ENCODE measurements at regions not wholly inside any gene's neighbourhood (a gene's known extent, or its start where the extent isn't known, plus 50 kb on each side); places are given as distances from the start of the nearest gene placed in this dataset.

DNA sequence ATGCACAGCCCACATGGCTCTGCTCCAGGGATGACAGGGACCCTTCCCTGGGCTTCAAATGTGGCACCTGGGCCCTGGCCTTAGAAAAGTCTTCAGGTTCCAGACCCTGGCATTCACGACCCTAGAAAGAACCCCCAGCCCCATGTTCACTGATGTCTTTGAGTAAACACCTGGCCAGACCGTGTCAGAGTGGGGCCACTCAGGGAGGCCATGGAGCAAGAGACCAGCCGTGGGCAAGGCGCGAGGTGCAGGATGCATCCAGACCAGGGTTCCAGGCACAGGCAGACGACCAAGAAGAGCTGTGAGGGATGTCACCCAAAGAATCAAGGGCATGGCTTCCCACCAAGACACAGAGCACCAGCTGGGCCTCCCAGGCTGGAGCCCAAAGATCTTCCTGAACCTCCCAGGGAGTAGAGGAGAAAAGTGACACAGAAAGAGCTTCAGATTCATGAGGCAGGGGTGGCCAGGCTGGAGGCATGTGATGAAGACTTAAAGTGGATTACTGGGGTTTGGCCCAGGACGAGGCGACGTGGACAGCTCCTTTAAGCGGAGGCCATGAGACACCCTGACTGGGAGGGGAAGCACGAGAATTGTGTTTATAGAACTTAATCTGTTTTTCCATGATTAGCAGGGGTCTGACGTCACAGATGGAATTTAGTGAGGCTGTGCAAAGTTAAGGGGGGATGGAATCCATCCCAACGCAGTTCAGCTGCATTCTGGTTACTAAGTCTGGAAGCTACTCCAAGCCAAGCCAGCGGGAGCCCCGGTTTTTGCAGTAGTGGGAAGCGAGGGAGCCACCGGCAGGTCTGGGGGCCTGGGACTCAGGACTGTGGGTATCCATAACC, 61.6 kb downstream of the ARL6IP4 start:
- 84% methylated on average over 17 of the region's 17 CpGs for WGBS
- H3K9me3 ChIP-seq (ENCODE audit: control insufficient read depth in 2 of 2, insufficient read depth in 1 of 2, low read length in 1 of 2) = no peaks in the 10 kb centered on the region
- no peaks in the 10 kb centered on the region for H3K27me3 ChIP-seq (ENCODE audit: control insufficient read depth in 2 of 2, insufficient read depth in 1 of 2, low read length in 1 of 2)
- no peak for DNase-seq (ENCODE audit: low read depth in 6 of 9, low spot score in 9 of 9)
- peak overlapping the region; percentile 93 to 99 for H3K27ac ChIP-seq (ENCODE audit: low read depth in 1 of 2, low read length in 1 of 2)
- peaks cover 29 to 85% of the 10 kb centered on the region in 2 donors for H3K36me3 ChIP-seq (ENCODE audit: control insufficient read depth in 2 of 2, insufficient read depth in 2 of 2, low read length in 1 of 2)
- H3K4me3 ChIP-seq (ENCODE audit: low read length in 2 of 2) = peak overlapping the region; percentile 14 to 43
- H3K4me1 ChIP-seq (ENCODE audit: control insufficient read depth in 2 of 2, insufficient read depth in 2 of 2, low read length in 2 of 2) = peaks cover 76 to 92% of the 10 kb centered on the region in 2 donors

- 18% methylated on average over 3 of the region's 3 CpGs for WGBS
- Histone ChIP-seq H3K27me3 (ENCODE audit: control insufficient read depth in 2 of 2, insufficient read depth in 1 of 2, low read length in 1 of 2) (no peaks in the 10 kb centered on the region), H3K9me3 (ENCODE audit: control insufficient read depth in 2 of 2, insufficient read depth in 1 of 2, low read length in 1 of 2) (no peaks in the 10 kb centered on the region), H3K4me3 (ENCODE audit: low read length in 2 of 2) (peak overlapping the region in 1 of 2 donors; percentile 14), H3K4me1 (ENCODE audit: control insufficient read depth in 2 of 2, insufficient read depth in 2 of 2, low read length in 2 of 2) (peaks cover 78 to 93% of the 10 kb centered on the region in 2 donors), H3K36me3 (ENCODE audit: control insufficient read depth in 2 of 2, insufficient read depth in 2 of 2, low read length in 1 of 2) (peaks cover 35 to 82% of the 10 kb centered on the region in 2 donors), H3K27ac (ENCODE audit: low read depth in 1 of 2, low read length in 1 of 2) (peak overlapping the region; percentile 93 to 99)
- DNase-seq (ENCODE audit: low read depth in 6 of 9, low spot score in 9 of 9) = peak; percentile 68 to 94 (median 80)
These were observed 60.6 kb downstream of the ARL6IP4 start for GRCh38 chr12:123041042-123041531.

DNA sequence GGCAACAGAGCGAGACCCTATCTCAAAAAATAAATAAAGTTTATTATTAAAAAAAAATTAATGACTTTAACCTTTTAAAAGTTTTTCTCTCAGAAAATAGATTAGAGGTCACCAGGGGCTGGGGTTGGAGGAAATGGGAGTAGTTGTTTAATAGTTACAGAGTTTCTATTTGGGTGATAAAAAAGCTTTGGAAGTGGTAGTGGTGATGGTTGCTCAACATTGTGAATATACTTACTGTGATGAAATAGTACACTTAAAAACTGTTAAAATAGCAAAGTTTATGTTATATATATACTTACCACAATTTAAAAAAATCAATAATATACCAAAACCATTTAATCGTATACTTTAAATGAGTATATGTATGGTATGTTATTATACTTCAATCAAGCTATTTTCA, 59.6 kb downstream of the ARL6IP4 start:
- Histone ChIP-seq H3K27ac (ENCODE audit: low read depth in 1 of 2, low read length in 1 of 2) (peak overlapping the region in 1 of 2 donors; percentile 99), H3K36me3 (ENCODE audit: control insufficient read depth in 2 of 2, insufficient read depth in 2 of 2, low read length in 1 of 2) (peaks cover 39 to 80% of the 10 kb centered on the region in 2 donors), H3K4me1 (ENCODE audit: control insufficient read depth in 2 of 2, insufficient read depth in 2 of 2, low read length in 2 of 2) (peaks cover 77 to 93% of the 10 kb centered on the region in 2 donors), H3K9me3 (ENCODE audit: control insufficient read depth in 2 of 2, insufficient read depth in 1 of 2, low read length in 1 of 2) (peaks cover 0 to 4% of the 10 kb centered on the region in 2 donors), H3K27me3 (ENCODE audit: control insufficient read depth in 2 of 2, insufficient read depth in 1 of 2, low read length in 1 of 2) (no peaks in the 10 kb centered on the region), H3K4me3 (ENCODE audit: low read length in 2 of 2) (no peak overlapping the region)
- WGBS = 94% methylated on average over 2 of the region's 2 CpGs
- DNase-seq (ENCODE audit: low read depth in 6 of 9, low spot score in 9 of 9) = no peak

DNA sequence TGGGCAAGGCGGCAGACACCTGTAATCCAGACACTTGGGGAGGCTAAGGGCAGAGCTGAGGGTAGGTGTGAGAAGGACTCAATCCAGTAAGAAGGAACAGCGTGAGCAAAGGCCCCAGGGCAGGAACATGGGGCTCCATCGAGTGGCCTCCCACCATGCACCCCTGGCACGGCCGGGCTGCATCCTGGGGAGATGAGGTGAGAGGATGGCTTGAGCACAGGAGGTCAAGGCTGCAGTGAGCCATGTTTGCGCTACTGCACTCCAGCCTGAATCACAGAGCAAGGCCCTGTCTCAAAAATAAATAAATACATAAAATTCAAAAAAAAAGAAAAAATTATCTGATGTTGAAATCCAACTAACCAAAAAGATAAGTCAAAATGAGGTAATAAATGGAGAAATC, 58.5 kb downstream of the ARL6IP4 start:
- Histone ChIP-seq H3K9me3 (ENCODE audit: control insufficient read depth in 2 of 2, insufficient read depth in 1 of 2, low read length in 1 of 2) (peaks cover 0 to 4% of the 10 kb centered on the region in 2 donors), H3K4me3 (ENCODE audit: low read length in 2 of 2) (no peak overlapping the region), H3K36me3 (ENCODE audit: control insufficient read depth in 2 of 2, insufficient read depth in 2 of 2, low read length in 1 of 2) (peaks cover 47 to 83% of the 10 kb centered on the region in 2 donors), H3K4me1 (ENCODE audit: control insufficient read depth in 2 of 2, insufficient read depth in 2 of 2, low read length in 2 of 2) (peaks cover 79 to 93% of the 10 kb centered on the region in 2 donors), H3K27ac (ENCODE audit: low read depth in 1 of 2, low read length in 1 of 2) (peak overlapping the region; percentile 66 to 99), H3K27me3 (ENCODE audit: control insufficient read depth in 2 of 2, insufficient read depth in 1 of 2, low read length in 1 of 2) (no peaks in the 10 kb centered on the region)
- 98% methylated on average over 6 of the region's 6 CpGs for WGBS
- no peak for DNase-seq (ENCODE audit: low read depth in 6 of 9, low spot score in 9 of 9)

GRCh38 chr12:123038486-123038885, 58.0 kb downstream of the ARL6IP4 start:
- Histone ChIP-seq H3K36me3 (ENCODE audit: control insufficient read depth in 2 of 2, insufficient read depth in 2 of 2, low read length in 1 of 2) (peaks cover 52 to 84% of the 10 kb centered on the region in 2 donors), H3K27ac (ENCODE audit: low read depth in 1 of 2, low read length in 1 of 2) (peak overlapping the region; percentile 19 to 81), H3K9me3 (ENCODE audit: control insufficient read depth in 2 of 2, insufficient read depth in 1 of 2, low read length in 1 of 2) (peaks cover 0 to 4% of the 10 kb centered on the region in 2 donors), H3K27me3 (ENCODE audit: control insufficient read depth in 2 of 2, insufficient read depth in 1 of 2, low read length in 1 of 2) (no peaks in the 10 kb centered on the region), H3K4me1 (ENCODE audit: control insufficient read depth in 2 of 2, insufficient read depth in 2 of 2, low read length in 2 of 2) (peaks cover 79 to 93% of the 10 kb centered on the region in 2 donors), H3K4me3 (ENCODE audit: low read length in 2 of 2) (no peak overlapping the region)
- no peak for DNase-seq (ENCODE audit: low read depth in 6 of 9, low spot score in 9 of 9)
- 98% methylated on average over 7 of the region's 7 CpGs for WGBS

GRCh38 chr12:123037791-123038190, 57.3 kb downstream of the ARL6IP4 start:
- H3K36me3 ChIP-seq (ENCODE audit: control insufficient read depth in 2 of 2, insufficient read depth in 2 of 2, low read length in 1 of 2) = peaks cover 59 to 85% of the 10 kb centered on the region in 2 donors
- no peak overlapping the region for H3K4me3 ChIP-seq (ENCODE audit: low read length in 2 of 2)
- 91% methylated on average over 6 of the region's 6 CpGs for WGBS
- H3K4me1 ChIP-seq (ENCODE audit: control insufficient read depth in 2 of 2, insufficient read depth in 2 of 2, low read length in 2 of 2) = peaks cover 77 to 93% of the 10 kb centered on the region in 2 donors
- no peak for DNase-seq (ENCODE audit: low read depth in 6 of 9, low spot score in 9 of 9)
- peaks cover 0 to 4% of the 10 kb centered on the region in 2 donors for H3K9me3 ChIP-seq (ENCODE audit: control insufficient read depth in 2 of 2, insufficient read depth in 1 of 2, low read length in 1 of 2)
- no peaks in the 10 kb centered on the region for H3K27me3 ChIP-seq (ENCODE audit: control insufficient read depth in 2 of 2, insufficient read depth in 1 of 2, low read length in 1 of 2)
- H3K27ac ChIP-seq (ENCODE audit: low read depth in 1 of 2, low read length in 1 of 2) = peak overlapping the region; percentile 71 to 81

DNA sequence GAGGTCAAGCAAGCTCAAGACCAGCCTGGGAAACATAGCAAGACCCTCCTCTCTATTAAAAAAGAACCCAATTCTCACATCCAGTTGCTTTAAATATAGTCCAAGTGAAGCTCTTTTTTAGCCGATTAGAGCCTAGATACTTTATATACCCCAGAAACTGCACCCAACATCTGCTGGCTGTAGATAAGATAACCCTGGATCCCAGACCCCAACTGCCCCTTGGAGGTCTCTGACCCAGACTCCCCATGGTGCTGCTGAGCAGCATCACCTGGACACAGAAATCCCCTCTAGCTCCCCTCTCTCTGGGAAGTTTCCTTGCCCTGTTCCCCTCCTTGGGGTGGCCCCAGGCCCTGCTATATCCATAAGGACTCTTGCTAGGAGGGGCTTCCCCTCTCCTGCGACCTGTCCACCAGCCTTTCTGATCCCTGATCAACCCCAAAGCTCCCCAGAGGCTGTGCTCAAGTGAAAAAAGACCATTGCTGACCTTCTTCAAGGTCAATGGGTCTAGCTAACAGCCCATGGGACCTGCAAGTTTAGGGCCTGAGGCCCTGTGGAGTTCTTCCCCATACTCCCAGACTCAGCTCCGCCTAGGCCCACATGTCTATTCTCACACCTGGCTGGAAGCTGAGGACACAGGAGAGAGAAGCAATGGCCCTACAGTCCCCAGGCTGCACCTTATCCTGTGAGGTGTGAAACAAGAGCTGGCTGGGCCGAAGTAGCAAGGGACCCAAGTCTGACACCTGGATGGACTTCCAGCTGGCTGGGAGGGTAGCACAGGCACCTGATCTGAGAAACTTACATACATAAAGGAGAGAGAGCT, 56.2 kb downstream of the ARL6IP4 start:
- DNase-seq (ENCODE audit: low read depth in 6 of 9, low spot score in 9 of 9) = no peak
- Histone ChIP-seq H3K4me1 (ENCODE audit: control insufficient read depth in 2 of 2, insufficient read depth in 2 of 2, low read length in 2 of 2) (peaks cover 67 to 92% of the 10 kb centered on the region in 2 donors), H3K4me3 (ENCODE audit: low read length in 2 of 2) (no peak overlapping the region), H3K27me3 (ENCODE audit: control insufficient read depth in 2 of 2, insufficient read depth in 1 of 2, low read length in 1 of 2) (no peaks in the 10 kb centered on the region), H3K27ac (ENCODE audit: low read depth in 1 of 2, low read length in 1 of 2) (peak overlapping the region; percentile 47 to 81), H3K9me3 (ENCODE audit: control insufficient read depth in 2 of 2, insufficient read depth in 1 of 2, low read length in 1 of 2) (peaks cover 0 to 4% of the 10 kb centered on the region in 2 donors), H3K36me3 (ENCODE audit: control insufficient read depth in 2 of 2, insufficient read depth in 2 of 2, low read length in 1 of 2) (peaks cover 65 to 85% of the 10 kb centered on the region in 2 donors)
- 95% methylated on average over 4 of the region's 4 CpGs for WGBS

- Histone ChIP-seq H3K4me3 (ENCODE audit: low read length in 2 of 2) (no peak overlapping the region), H3K27me3 (ENCODE audit: control insufficient read depth in 2 of 2, insufficient read depth in 1 of 2, low read length in 1 of 2) (no peaks in the 10 kb centered on the region), H3K4me1 (ENCODE audit: control insufficient read depth in 2 of 2, insufficient read depth in 2 of 2, low read length in 2 of 2) (peaks cover 59 to 91% of the 10 kb centered on the region in 2 donors), H3K9me3 (ENCODE audit: control insufficient read depth in 2 of 2, insufficient read depth in 1 of 2, low read length in 1 of 2) (peaks cover 0 to 4% of the 10 kb centered on the region in 2 donors), H3K36me3 (ENCODE audit: control insufficient read depth in 2 of 2, insufficient read depth in 2 of 2, low read length in 1 of 2) (peaks cover 71 to 87% of the 10 kb centered on the region in 2 donors), H3K27ac (ENCODE audit: low read depth in 1 of 2, low read length in 1 of 2) (peak overlapping the region; percentile 12 to 81)
- 96% methylated on average over 5 of the region's 5 CpGs for WGBS
- no peak for DNase-seq (ENCODE audit: low read depth in 6 of 9, low spot score in 9 of 9)
These were observed 55.4 kb downstream of the ARL6IP4 start for GRCh38 chr12:123035841-123036240.
